ENCODE measurements at regions not wholly inside any gene's neighbourhood (a gene's known extent, or its start where the extent isn't known, plus 50 kb on each side); places are given as distances from the start of the nearest gene placed in this dataset.
"Not testable (repeated sequence)": the region's sequence is repeated elsewhere in the genome, so short reads cannot be mapped to it uniquely, and the experiment has no call there.

DNA sequence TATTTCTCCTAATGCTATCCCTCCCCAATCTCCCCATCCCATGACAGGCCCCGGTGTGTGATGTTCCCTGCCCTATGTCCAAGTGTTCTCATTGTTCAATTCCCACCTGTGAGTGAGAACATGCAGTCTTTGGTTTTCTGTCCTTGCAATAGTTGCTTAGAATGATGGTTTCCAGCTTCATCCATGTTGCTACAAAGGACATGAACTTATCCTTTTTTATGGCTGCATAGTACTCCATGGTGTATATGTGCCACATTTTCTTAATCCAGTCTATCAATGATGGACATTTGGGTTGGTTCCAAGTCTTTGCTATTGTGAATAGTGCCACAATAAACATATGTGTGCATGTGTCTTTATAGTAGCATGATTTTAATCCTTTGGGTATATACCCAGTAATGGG lies 51.3 kb upstream of the RIOK2 start:
- DNase-seq = not testable (repeated sequence)

DNA sequence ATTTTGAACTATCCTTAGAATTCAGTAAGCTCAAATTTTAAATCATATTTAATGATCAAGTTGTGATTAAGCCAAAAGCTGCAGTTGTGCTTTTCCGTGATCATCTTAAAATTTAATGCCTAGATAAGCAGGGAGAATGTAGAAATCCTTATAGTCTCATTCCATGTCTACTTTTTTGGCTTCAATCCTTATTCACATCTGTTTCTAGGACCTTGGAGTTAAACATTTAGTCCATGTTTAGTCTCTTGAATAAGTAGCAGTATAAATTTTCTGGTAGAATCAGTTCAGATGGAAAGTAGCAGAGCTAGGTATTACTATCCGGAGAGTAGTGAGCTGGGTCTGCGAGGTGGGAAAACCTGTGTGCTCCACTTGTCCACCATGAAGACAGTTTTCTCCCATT lies 59.3 kb upstream of the RIOK2 start:
- no peak for DNase-seq

DNA sequence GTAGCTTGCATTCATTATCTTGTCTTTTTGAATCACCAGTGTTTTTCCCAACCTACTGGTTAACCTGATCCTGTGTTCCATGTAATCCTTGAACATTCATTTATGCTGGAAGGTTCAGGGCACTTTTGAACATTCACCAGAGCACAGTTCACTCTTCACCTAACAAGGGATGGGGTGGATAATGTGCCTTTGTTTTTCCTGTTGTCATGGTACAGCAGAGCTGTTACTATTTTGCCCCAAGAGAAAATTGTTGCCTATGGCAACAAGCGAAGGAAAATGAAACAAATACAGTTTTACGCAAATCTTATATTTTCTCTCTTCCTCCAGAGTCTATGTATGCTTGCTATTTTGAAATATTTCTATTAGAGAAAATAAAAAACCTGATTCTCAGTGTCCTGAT lies 60.3 kb upstream of the RIOK2 start:
- DNase-seq = no peak

DNA sequence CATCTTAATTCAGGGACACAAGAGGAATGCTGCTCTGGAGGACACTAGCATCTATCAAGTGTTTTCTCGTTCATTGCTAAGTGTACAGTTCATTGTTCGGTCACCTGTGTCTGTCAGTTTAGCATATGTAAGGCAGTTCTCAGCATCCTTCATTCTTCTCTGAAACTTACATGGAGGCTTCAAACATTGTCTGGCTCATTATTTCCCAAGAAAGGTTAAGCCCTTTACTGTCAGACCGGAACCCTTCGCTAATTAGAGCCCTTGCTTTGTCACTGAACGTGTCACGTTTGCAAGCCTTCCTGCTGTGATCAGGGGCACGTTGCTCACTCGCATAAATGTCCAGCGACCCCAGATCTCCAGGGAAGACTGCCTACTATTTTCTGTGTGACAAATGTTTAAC lies 62.3 kb upstream of the RIOK2 start:
- peak; percentile 15 for DNase-seq

DNA sequence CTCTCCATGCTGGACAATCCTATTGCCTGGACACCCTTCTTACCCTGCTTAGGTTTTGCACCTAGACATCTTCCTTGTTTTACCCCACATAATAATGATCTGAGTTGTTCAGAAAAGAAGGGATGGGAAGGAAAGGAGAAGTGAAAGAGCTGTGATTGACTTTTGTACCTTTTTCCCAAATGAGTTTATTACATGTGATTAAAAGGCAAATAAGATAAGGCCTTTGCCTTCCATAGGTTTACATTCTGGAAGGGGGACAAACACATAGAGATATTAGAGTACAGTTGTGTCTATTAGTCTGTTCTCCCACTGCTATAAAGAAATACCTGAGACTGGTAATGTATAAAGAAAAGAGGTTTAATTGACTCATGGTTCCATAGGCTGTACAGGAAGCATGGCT lies 67.1 kb upstream of the RIOK2 start:
- DNase-seq = no peak

DNA sequence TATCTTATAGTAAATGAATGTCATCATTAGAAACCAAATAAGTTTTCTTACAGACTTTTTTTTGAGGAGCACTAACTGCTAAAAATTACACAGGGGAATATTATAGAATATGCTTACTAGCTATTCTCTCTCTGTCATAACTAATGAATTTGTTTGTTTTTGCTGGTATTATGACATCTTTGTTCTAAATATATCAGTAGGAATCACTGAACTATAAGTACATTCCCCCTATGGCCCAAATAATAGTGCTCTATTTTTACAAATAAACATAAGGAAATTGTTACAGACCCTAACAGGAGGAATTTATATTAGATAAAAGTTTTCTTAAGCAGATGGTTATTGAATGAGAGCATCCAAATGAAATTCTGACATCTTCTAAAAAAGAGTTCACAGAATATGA lies 83.0 kb upstream of the RIOK2 start:
- DNase-seq = no peak

DNA sequence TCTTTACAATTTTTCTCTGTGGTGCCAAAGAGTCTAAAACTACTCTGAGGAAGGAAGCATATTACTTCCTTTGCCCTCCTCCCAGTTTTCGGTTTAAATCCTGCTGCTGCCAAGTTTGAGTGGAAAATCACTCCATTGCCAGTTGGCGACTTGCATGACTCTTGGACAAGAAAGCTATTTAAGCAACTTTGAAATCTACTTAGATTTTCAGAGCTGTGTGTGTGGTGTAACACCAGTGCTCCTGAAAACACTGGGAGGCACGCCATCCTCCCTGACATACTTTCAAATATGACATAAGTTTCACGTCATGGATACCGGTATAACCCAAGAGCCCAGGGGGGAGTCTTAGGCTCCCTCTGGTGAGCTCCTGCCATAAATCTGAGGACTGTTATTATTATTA lies 83.5 kb upstream of the RIOK2 start:
- DNase-seq = no peak

DNA sequence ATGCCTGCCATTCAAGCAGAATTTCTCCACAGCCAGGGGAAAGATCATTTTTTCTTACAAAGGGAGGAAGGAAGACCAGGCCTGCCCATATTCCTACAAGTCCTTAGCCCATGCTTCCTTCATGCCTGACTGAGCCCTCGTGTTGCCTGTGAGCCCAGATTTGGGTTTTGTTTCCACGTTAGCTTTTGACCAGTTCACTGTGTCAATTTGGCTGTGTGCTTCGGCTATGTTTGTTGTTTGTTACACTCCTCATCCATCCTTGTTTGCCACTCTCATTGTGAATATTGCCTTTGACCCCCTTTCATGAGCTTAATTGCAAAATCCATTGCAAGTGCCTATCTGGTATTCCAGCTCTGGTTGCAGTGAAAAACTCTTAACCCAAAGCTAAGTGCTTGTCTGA lies 84.7 kb upstream of the RIOK2 start:
- DNase-seq = no peak

DNA sequence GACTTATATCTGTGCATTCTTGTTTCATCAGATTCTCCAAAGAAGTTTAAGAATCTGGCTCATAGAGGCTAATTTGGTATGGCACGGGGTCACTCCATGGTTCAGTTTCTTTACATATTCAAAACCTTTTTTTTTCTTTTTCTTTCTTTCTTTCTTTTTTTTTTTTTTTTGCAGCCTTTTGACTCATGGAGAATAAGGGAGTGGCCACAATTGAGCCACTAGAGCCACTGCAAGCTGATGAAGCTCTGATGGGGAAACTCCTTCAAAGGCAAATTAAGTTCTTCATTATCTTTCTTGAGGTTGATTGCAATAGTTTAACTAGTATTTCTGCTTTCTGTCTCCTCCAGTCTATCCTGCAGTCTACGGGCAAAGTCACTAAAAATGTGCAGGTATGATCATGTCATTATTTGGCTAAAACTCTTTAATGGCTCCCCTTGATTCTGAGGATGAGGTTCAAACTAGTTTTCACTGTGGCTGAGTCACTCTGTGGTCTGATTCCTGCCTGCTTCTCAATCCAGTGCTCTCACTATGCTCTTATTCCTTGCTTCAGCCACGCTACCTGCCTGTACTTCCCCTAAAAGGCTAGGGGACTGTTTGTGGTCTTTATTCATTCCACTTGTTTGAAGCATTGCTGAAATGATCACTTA lies 93.5 kb upstream of the RIOK2 start:
- no peak for DNase-seq

DNA sequence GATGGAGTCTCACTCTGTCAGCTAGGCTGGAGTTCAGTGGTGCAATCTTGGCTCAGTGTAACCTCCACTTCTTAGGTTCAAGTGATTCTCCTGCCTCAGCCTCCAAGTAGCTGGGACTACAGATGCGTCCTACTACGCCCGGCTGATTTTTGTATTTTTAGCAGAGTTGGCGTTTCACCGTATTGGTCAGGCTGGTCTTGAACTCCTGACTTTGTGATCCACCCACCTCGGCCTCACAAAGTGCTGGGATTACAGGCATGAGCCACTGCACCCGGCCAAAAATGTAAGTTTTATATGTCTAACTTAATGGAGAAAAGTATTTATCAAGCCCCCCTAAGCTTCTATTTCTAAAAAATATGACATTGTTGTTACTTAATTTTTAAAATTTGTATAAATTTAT lies 98.2 kb upstream of the RIOK2 start:
- no peak for DNase-seq

DNA sequence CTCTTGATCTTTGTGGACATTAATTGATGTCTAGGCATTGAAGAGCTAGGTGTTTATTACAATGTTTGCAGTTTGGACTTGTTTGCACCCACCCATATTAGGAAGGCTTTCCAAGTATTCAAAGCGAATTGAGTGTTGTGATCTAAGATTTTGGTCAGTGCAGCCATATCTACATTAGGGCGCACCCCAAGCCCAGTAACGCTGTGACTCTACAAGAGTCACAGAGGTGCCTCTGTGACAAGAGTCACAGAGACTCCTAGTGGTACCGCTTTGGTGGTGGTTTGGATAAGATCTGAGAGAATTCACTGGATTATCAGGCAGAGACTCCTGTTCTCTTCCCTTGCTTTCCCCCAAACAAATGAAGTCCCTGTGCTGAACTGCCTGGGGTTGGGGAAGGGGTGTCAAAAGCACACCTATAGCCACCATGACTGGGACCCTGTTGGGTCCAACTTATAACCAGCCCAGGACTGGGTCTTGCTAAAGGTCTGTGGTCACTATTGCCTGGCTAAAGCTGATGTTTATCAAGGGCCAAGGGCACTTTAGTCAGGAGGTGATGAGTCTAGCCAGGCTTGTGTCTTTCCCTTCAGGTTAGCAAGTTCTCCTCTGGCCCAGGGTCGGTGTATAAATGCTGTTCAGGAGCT lies 114.1 kb upstream of the RIOK2 start:
- DNase-seq = peak; percentile 33

DNA sequence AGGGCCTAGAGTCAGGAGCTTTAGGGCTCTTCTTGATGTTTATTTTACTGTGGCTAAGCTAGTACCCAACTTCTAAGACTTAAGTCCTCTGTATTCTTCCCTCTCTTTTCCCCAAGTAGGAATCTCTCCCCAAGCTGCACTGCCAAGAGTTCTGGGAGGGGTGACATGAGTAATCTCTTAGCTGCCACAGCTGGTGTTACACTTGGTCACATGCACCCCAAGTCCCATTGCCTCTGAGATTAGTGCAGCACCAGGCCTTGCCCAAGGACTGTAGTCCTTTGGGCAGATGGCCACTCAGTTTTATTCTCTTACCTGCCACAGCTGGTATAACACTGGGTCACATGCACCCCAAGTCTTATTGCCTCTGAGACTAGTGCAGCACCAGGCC lies 114.7 kb upstream of the RIOK2 start:
- no peak for DNase-seq

DNA sequence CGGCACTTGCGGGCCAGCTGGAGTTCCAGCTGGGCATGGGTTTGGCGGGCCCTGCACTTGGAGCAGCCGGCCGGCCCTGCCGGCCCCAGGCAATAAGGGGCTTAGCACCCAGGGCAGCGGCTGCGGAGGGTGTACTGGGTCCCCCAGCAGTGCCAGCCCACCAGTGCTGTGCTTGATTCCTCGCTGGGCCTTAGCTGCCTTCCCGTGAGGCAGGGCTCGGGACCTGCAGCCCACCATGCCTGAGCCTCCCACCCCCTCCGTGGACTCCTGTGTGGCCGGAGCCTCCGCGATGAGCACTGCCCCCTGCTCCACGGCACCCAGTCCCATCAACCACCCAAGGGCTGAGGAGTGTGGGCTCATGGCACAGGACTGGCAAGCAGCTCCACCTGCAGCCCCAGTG lies 118.1 kb upstream of the RIOK2 start:
- DNase-seq = not testable (repeated sequence)

DNA sequence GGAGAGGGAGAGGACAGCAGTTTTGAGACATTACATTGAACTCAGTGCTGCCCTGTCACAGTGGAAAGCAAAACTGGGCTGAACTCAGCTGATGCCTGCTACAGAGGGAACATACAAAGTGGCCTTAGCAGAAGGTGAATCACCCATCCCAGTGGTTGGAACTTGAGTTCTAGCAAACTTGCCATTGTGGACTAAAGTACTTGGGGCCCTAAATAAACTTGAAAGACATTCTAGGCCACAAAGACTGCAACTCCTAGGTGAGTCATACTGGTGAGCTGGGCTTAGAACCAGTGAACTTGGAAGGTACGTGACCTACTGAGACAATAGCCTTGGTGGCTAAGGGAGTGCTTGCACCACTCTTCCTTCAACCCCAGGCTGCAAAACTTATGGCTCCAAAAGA lies 155.7 kb upstream of the RIOK2 start:
- no peak for DNase-seq

DNA sequence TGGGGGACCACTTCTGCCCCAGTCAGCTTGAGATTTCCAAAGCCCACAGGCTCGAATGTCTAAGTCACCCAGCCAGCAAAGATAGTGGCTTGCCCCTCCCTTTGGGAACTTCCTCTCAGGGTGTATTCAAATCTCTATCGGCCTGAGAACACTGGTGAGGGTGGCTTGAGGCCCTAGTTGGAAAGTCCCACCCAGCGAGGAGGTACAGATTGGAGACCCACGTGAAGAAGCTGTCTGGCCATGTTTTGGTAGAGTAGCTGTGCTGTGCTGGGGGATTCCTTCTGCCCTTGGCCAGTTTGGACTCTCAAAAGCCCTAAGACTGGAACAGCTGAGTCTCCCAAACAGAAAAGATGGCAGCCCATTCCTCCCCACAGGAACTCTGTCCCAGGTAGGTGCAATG lies 172.7 kb upstream of the RIOK2 start:
- no peak for DNase-seq

DNA sequence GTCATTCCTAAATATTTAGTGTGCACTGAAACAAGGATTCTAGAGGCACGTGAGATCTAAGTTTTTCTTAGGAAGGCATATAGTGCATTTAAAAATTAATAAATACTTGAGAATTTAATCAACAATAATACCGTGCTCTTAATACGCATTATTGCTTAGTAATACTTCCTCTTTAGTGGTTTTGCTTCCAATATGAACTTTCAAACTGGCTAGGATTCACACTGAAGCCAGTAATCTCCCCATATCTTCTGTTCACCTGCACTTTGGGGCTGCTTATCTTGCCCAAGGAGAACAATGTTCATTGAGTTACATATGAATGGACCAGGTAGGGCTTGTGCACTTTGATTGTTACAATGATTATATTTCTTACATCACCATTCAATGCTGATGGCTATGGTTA lies 180.5 kb upstream of the RIOK2 start:
- no peak for DNase-seq

DNA sequence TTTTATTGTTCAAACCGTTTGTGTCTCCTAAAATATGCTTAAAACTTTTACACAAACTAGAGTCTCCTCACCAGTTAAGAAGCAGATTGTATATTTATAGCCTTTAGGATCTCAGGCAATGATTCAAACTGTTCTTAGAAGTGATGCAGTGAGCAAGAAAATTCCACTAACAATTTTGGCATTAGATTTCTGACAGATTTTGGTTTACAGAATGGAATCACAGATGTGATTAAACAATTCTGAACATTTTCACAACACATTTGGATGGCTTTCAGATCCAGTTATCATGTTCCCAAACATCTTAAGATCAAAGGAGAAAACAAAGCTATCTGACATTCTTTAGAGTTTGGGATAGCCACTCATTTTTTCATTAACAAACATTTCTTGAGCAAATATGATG lies 181.7 kb upstream of the RIOK2 start:
- no peak for DNase-seq

DNA sequence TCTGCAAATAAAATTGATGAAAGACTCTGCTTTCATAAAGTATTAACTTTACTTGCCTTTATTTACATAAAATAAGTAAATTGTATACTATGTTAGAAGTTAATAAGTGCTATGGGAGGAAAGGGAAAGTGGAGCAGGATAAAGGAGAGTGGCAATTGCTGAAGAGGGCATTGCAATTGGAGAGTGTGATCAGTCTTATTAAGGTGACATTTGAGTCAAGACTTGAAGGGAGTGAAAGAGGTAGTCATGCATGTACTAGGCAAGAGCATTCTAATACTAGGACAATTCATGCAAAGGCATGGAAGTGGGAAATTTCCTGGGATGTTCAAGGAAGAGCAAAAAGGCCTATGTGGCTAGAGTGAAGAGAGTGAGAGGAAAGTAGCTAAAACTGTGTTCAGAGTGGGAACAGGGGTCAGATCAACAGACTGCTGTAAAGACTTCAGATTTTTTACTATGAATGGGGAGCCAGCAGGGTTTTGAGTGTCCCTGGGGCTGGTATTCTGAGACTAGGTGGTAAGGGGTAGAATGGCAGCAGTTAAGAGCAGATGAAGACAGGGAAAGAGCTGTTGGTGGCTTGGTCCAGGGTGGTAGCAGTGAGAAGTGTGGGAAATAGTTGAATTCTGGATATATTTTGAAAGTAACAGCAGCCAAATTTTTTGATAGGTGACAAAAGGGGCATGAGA lies 182.3 kb upstream of the RIOK2 start:
- DNase-seq = peak; percentile 8

DNA sequence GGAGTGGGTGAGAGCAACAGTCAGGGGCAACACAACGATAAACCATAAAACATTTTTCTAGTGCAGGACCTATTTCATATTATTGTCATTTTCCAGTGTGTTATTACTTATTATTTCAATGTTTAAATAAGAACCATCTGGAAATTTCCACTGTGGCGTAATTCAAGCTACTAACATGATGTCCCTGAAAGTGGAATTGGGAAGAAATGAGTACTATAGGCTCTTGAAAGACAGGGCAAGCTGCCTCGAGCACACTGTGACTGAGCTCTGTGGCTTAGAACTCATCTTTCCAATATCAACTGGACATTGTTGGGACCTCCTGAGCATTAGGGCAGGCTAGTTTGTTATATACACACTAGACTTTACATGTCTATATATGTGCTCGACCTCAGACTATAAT lies 182.9 kb upstream of the RIOK2 start:
- DNase-seq = no peak

DNA sequence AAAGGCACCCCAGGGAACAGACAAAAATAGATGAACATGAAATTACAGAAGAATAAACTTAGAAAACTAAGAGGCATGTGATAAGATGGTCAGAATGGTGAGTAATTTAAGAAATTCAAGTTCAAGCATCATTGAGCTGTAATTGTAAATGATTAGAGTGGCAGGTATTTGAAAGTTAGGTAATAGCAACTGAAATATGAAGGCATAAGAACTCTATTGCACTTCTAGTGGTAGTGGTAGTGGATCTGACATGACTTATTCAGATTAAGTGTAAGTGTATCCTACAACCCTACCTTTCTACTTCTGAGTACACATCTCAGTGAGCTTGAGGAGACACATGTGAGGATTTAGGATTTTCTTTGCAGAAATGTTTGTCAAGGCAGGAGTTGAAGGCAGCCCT lies 192.9 kb upstream of the RIOK2 start:
- no peak for DNase-seq

DNA sequence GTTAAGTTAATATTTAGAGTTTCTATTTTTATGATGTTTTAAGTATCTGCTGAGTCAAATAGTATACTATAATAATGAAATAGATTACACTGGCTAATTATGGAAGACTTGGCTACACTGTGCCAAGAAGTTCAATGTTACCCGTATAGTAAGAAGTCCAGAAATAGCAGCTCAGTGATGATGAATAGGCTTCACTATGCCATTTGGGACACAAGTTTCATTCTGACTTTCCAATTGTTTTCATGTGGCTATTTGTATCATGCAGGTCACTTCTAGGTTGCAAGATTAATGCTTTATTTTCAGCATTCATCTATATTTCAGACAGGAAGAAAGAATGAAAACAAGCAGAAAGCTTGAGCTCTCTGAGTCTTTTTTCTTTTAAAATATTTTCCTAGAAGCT lies 194.5 kb upstream of the RIOK2 start:
- DNase-seq = no peak

DNA sequence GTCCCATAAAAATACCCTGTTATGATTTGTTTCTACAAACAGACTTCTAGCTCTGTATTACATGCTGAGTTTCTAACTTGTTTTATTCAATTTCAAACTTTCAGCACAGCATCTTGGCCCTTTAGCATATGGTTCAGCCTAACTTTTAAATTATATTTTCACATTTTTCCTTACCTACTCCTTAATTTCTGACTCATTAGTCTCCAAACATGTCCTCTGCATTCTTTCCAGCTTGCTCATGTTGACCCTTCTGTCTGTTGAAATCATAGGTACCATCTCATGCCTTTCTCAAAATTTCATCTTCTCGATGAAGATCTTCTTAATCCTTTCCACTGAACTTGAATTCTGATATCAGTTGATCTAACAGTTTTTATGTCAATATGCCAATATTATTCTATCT lies 200.9 kb upstream of the RIOK2 start:
- no peak for DNase-seq

DNA sequence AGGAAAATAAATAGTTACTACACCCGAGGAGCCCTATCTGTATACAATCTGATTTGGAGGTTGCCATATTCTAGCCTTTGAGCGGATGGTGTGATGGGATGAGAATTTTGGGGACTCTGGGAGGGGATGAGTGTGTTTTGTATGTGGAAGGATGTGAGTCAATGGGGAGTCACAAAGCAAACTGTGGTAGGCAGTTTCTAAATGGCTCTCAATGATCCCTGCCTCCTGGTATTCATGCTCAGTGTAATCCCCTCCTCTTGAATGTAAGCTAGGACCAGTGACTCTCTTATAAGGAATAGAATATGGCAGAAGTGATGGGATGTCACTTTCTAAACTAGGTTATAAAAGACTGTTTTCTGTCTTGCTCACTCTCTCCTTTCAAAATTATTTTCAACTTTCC lies 205.7 kb upstream of the RIOK2 start:
- no peak for DNase-seq

DNA sequence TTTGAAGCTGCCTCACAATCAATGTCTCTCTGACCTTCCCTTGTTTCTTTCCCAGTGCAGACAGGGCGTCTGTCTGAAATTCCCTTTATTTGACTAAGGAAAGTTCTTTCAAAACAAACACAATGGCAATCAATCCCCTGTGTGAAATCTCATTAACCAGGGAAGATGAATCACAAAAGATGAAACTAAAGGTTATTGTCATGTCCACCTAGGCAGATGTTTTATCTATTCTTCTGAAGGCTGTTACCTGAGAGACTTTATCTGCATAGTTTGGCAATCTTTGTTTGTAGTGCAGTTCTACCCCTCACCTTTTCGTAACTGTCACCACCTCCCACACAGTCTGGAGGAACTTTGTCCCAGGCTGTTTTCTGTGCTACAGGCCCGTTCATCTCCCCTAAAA lies 217.5 kb upstream of the RIOK2 start:
- DNase-seq = no peak

Data from left kidney (tissue), 1 donor.